ENCODE measurements at regions not wholly inside any gene's neighbourhood (a gene's known extent, or its start where the extent isn't known, plus 50 kb on each side); places are given as distances from the start of the nearest gene placed in this dataset.
"Not testable (repeated sequence)": the region's sequence is repeated elsewhere in the genome, so short reads cannot be mapped to it uniquely, and the experiment has no call there.

DNA sequence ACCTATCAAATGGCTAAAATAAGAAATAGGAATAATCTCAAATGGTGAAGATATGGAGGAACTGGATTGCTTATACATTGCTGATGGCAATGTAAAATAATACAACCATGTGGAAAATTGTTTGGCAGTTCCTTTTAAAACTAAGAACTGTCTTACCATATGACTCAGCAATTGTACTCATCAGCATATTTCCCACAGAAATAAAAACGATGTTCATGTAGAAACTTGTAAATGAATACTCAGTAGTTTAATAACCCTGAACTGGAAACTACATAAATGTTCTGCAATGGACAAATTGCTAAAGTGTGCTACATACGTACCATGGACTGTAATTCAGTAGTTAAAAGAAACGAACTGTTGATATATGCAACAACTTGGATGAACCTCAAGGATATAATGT, 253.9 kb upstream of the RBMS3 start:
- CTCF ChIA-PET = no interaction called here
- no peak for ATAC-seq (ENCODE audit: low read depth)
- Mint-ChIP-seq H3K27me3 (no peaks in the 10 kb centered on the region), H3K4me1 (no peaks in the 10 kb centered on the region), H3K9me3 (peaks cover 10% of the 10 kb centered on the region), H3K4me3 (no peak overlapping the region), H3K36me3 (ENCODE audit: low read depth) (no peaks in the 10 kb centered on the region), H3K27ac (no peak overlapping the region)
- TF ChIP-seq, protein P1, sequence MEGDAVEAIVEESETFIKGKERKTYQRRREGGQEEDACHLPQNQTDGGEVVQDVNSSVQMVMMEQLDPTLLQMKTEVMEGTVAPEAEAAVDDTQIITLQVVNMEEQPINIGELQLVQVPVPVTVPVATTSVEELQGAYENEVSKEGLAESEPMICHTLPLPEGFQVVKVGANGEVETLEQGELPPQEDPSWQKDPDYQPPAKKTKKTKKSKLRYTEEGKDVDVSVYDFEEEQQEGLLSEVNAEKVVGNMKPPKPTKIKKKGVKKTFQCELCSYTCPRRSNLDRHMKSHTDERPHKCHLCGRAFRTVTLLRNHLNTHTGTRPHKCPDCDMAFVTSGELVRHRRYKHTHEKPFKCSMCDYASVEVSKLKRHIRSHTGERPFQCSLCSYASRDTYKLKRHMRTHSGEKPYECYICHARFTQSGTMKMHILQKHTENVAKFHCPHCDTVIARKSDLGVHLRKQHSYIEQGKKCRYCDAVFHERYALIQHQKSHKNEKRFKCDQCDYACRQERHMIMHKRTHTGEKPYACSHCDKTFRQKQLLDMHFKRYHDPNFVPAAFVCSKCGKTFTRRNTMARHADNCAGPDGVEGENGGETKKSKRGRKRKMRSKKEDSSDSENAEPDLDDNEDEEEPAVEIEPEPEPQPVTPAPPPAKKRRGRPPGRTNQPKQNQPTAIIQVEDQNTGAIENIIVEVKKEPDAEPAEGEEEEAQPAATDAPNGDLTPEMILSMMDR (IDR thresholded peaks at IDR 0.05) = no peak
- intact Hi-C loops (cut with micrococcal nuclease) = no loop called here
- no peak for DNase-seq
- POLR2A ChIA-PET = no interaction called here

DNA sequence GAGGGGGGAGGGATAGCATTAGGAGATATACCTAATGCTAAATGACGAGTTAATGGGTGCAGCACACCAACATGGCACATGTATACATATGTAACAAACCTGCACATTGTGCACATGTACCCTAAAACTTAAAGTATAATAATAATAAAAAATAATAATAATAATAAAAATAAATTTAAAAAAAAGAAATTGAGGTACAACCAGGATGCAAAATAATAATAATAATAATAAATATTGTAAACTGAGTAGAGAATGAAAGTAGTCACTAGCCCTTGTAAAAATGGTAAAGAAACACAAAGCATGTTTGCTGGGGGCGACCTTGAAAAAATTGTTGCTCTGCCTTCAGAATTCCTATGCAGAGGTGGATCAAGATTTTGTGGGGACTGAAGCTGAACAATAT, 249.7 kb upstream of the RBMS3 start:
- H3K4me1 Mint-ChIP-seq; H3K27ac Mint-ChIP-seq; POLR2A ChIA-PET; H3K9me3 Mint-ChIP-seq; ATAC-seq (ENCODE audit: low read depth); H3K4me3 Mint-ChIP-seq; H3K27me3 Mint-ChIP-seq; CTCF ChIA-PET; intact Hi-C loops (cut with micrococcal nuclease); H3K36me3 Mint-ChIP-seq (ENCODE audit: low read depth); DNase-seq: not testable (repeated sequence)

DNA sequence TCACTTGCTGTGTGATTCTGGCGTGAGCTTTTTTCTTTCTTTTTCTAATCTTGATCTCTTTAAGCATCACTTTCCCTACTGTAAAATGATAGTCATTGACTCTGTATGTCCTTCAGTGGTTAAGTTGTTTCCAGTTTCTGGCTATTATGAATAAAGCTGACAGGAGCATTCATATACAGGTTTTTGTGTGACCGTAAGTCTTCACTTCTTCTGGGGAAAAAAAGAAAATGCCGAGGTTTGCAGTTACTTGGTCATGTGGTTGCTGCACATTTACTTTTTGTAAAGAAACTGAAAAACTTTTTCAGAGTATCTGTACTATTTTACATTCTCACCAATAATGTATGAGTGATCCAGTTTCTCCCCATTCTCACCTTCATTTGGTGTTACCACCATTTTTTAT, 247.4 kb upstream of the RBMS3 start:
- no peak overlapping the region for H3K27ac Mint-ChIP-seq
- TF ChIP-seq, protein P1 (IDR thresholded peaks at IDR 0.05) = no peak
- intact Hi-C loops (cut with micrococcal nuclease) = no loop called here
- no peak for DNase-seq
- POLR2A ChIA-PET = no interaction called here
- H3K36me3 Mint-ChIP-seq (ENCODE audit: low read depth) = no peaks in the 10 kb centered on the region
- no peaks in the 10 kb centered on the region for H3K9me3 Mint-ChIP-seq
- no peaks in the 10 kb centered on the region for H3K27me3 Mint-ChIP-seq
- no peaks in the 10 kb centered on the region for H3K4me1 Mint-ChIP-seq
- ATAC-seq (ENCODE audit: low read depth) = no peak
- H3K4me3 Mint-ChIP-seq = no peak overlapping the region
- CTCF ChIA-PET = no interaction called here

DNA sequence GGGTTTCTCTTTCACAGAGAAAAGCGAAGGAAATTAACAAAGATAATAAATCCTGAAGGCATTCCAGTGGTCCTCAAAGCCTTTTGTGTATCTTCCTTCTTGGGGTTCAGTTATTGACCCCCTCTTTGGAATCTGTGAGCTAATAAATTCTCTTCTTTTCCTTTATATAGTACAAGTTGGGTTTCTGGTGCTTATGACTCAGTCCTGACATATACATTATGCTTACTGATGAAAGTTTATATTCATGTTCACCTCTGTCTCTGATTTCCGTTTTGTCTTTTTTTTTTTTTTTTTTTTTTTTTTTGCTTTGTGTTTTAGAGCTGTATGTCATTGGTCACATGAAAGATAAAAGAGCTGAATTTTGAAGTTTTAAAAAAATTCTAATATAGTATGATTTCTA, 230.7 kb upstream of the RBMS3 start:
- TF ChIP-seq, protein P1 (IDR thresholded peaks at IDR 0.05) = no peak
- ChIA-PET CTCF (no interaction called here), POLR2A (no interaction called here)
- Mint-ChIP-seq H3K9me3 (peaks cover 15% of the 10 kb centered on the region), H3K27ac (no peak overlapping the region), H3K27me3 (no peaks in the 10 kb centered on the region), H3K36me3 (ENCODE audit: low read depth) (no peaks in the 10 kb centered on the region), H3K4me1 (no peaks in the 10 kb centered on the region), H3K4me3 (no peak overlapping the region)
- DNase-seq (no peak), ATAC-seq (ENCODE audit: low read depth) (no peak)
- intact Hi-C loops (cut with micrococcal nuclease) = no loop called here

DNA sequence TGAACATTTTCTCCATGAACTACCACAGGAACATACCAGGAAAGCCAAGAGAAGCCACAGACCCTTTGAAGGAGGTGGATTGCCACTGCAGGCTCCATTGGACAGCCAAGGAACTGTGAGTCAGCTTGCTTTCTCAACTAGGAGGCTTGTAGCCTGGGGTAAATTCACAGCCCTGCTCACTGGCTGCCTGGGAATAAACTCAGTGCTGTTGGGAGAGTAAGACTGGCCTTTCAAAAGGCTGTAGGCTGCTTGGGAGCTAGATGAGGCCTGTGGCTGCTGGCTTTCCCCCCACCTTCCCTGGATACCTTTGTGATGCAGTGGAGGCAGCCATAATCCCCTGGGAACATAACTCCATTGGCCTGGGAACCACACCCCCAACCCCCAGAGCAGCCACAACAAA, 223.5 kb upstream of the RBMS3 start:
- no peaks in the 10 kb centered on the region for H3K27me3 Mint-ChIP-seq
- H3K4me1 Mint-ChIP-seq = no peaks in the 10 kb centered on the region
- peaks cover 22% of the 10 kb centered on the region for H3K9me3 Mint-ChIP-seq
- H3K4me3 Mint-ChIP-seq = no peak overlapping the region
- ATAC-seq (ENCODE audit: low read depth) = no peak
- TF ChIP-seq, protein P1 (IDR thresholded peaks at IDR 0.05) = no peak
- intact Hi-C loops (cut with micrococcal nuclease) = no loop called here
- no peak for DNase-seq
- POLR2A ChIA-PET = no interaction called here
- CTCF ChIA-PET = no interaction called here
- H3K27ac Mint-ChIP-seq = no peak overlapping the region
- H3K36me3 Mint-ChIP-seq (ENCODE audit: low read depth) = no peaks in the 10 kb centered on the region

DNA sequence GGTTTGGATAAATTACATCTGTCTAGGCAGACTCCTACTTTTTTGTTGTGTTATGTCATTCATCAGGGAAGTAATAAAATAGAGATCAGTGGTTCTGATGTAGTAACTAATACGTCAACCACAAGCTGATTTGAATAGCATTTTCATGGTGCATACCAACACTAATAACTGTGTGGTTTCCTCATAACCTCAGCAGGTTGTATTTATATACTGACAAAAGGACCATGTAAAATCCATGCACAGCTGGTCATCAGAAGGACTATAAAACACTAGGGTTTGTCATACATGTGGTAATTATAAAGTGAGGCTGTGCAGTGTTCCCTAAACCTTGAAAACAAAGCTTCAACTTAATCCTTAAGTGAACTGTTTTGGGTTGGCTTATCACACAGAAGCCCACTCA, 216.8 kb upstream of the RBMS3 start:
- intact Hi-C loops (cut with micrococcal nuclease) = no loop called here
- no peak for ATAC-seq (ENCODE audit: low read depth)
- no peaks in the 10 kb centered on the region for H3K4me1 Mint-ChIP-seq
- CTCF ChIA-PET = no interaction called here
- H3K27me3 Mint-ChIP-seq = no peaks in the 10 kb centered on the region
- H3K9me3 Mint-ChIP-seq = peaks cover 6% of the 10 kb centered on the region
- H3K36me3 Mint-ChIP-seq (ENCODE audit: low read depth) = no peaks in the 10 kb centered on the region
- H3K4me3 Mint-ChIP-seq = no peak overlapping the region
- TF ChIP-seq, protein P1 (IDR thresholded peaks at IDR 0.05) = no peak
- POLR2A ChIA-PET = no interaction called here
- no peak for DNase-seq
- H3K27ac Mint-ChIP-seq = no peak overlapping the region
